GM12878 (cell line): ENCODE measurements at regions not wholly inside any gene's neighbourhood (a gene's known extent, or its start where the extent isn't known, plus 50 kb on each side); places are given as distances from the start of the nearest gene placed in this dataset.

Experiments used
- CTCF ChIP-seq, 3 experiments: IDR thresholded peaks in 2 of 3; conservative IDR thresholded peaks in 1 of 3; 2 replicates each; pipeline ENCODE4 v1.5.1; 2011; ENCODE audit warnings: low read depth in 3 of 3, low read length in 3 of 3, mild to moderate bottlenecking in 3 of 3, control low read depth in 2 of 3, moderate library complexity in 2 of 3, inconsistent platforms in 1 of 3, mixed read lengths in 1 of 3; ENCODE audit not compliant: control insufficient read depth in 2 of 3, insufficient read depth in 1 of 3; ENCODE audit errors: extremely low read depth in 1 of 3
- E2F4 ChIP-seq: IDR thresholded peaks from 2 replicates; pipeline ENCODE4 v1.6.1; 2012; ENCODE audit warnings: low read depth, low read length, improper control_type of control experiment
- EZH2 ChIP-seq: IDR thresholded peaks from 2 replicates; pipeline ENCODE4 v1.6.1; 2012; ENCODE audit warnings: low read depth, mild to moderate bottlenecking, control low read depth, inconsistent platforms, low read length, borderline replicate concordance; ENCODE audit not compliant: control insufficient read depth
- MYB ChIP-seq: fragments of 150-350 bp; IDR thresholded peaks from 2 replicates; pipeline ENCODE4 v1.6.1; 2014; ENCODE audit warnings: mild to moderate bottlenecking, low read depth, low read length, borderline replicate concordance
- MYC ChIP-seq: IDR thresholded peaks from 2 replicates; pipeline ENCODE4 v1.6.1; 2011; ENCODE audit warnings: mild to moderate bottlenecking, low read length, moderate library complexity, inconsistent platforms; ENCODE audit not compliant: insufficient read depth, insufficient replicate concordance, insufficient read length, severe bottlenecking
- PBX3 ChIP-seq: IDR thresholded peaks from 2 replicates; pipeline ENCODE4 v1.6.1; 2011; ENCODE audit warnings: mild to moderate bottlenecking, low read depth, low read length, moderate library complexity; ENCODE audit not compliant: insufficient replicate concordance
- POLR2A ChIP-seq: IDR thresholded peaks from 2 replicates; pipeline ENCODE4 v1.6.1; 2011; ENCODE audit warnings: low read depth, mild to moderate bottlenecking, low read length
- SIN3A ChIP-seq: IDR thresholded peaks from 2 replicates; pipeline ENCODE4 v1.6.1; 2012; ENCODE audit warnings: low read depth, low read length, improper control_type of control experiment
- SMC3 ChIP-seq: IDR thresholded peaks from 2 replicates; pipeline ENCODE4 v1.6.1; 2011; ENCODE audit warnings: low read length, improper control_type of control experiment, borderline replicate concordance
- TAF1 ChIP-seq: IDR thresholded peaks from 2 replicates; pipeline ENCODE4 v1.6.1; 2011; ENCODE audit warnings: mild to moderate bottlenecking, low read depth, low read length, borderline replicate concordance
- TF ChIP-seq, protein P1 (sequence below): IDR thresholded peaks from 2 replicates; pipeline ENCODE4 v1.6.1; 2012; ENCODE audit warnings: low read depth, low read length, improper control_type of control experiment

GRCh38 chr18:57281519-57281918 is 70.8 kb upstream of the ST8SIA3 start:
- TF ChIP-seq EZH2 (no peak), MYC (no peak), TAF1 (no peak), E2F4 (no peak), CTCF (IDR thresholded peaks at IDR 0.05 in 2 of 3, conservative IDR thresholded peaks at IDR 0.05 in 1 of 3; ENCODE audit: control insufficient read depth in 2 of 3, extremely low read depth in 1 of 3, insufficient read depth in 1 of 3, low read depth in 3 of 3, low read length in 3 of 3) (no peak), MYB (no peak), SIN3A (no peak), SMC3 (no peak), POLR2A (no peak), PBX3 (no peak)
- TF ChIP-seq, protein P1, sequence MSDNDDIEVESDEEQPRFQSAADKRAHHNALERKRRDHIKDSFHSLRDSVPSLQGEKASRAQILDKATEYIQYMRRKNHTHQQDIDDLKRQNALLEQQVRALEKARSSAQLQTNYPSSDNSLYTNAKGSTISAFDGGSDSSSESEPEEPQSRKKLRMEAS, result no peak
